RWPE1 (cell line): ENCODE measurements at regions not wholly inside any gene's neighbourhood (a gene's known extent, or its start where the extent isn't known, plus 50 kb on each side); places are given as distances from the start of the nearest gene placed in this dataset.
"Not testable (repeated sequence)": the region's sequence is repeated elsewhere in the genome, so short reads cannot be mapped to it uniquely, and the experiment has no call there.

Experiments
- CTCF ChIA-PET: fragments of 350-600 bp; sonication (Branson Sonifier 250); formaldehyde crosslinking; extraction: SDS; loops from one replicate; lab custom pipeline; 2021; lab: Yijun Ruan, JAX
- POLR2A ChIA-PET: fragments of 400-600 bp; formaldehyde crosslinking; extraction: SDS; loops from one replicate; lab custom pipeline; 2020; ENCODE audit warnings: antibody characterized with exemption; ENCODE audit not compliant: low non-redundant PET; lab: Yijun Ruan, JAX
- DNase-seq: peaks from one replicate; pipeline ENCODE4 v3.0.0; 2012; ENCODE audit warnings: low spot score
- H3K27ac ChIP-seq: fragments of 450-650 bp; 2 replicates; pipeline ENCODE4 v1.5.1; 2017

GRCh38 chr15:20084026-20084425 lies 457.6 kb downstream of the GOLGA6L6 start:
- H3K27ac ChIP-seq, POLR2A ChIA-PET, DNase-seq, CTCF ChIA-PET: not testable (repeated sequence)

GRCh38 chr15:20074082-20074481 lies 467.5 kb downstream of the GOLGA6L6 start:
- H3K27ac ChIP-seq, DNase-seq, CTCF ChIA-PET, POLR2A ChIA-PET: not testable (repeated sequence)

GRCh38 chr15:20069043-20069442 lies 472.6 kb downstream of the GOLGA6L6 start:
- H3K27ac ChIP-seq, POLR2A ChIA-PET, CTCF ChIA-PET, DNase-seq: not testable (repeated sequence)

GRCh38 chr15:20066173-20066572 lies 475.4 kb downstream of the GOLGA6L6 start:
- H3K27ac ChIP-seq, DNase-seq, POLR2A ChIA-PET, CTCF ChIA-PET: not testable (repeated sequence)

- POLR2A ChIA-PET, result not testable (repeated sequence)
Observed at GRCh38 chr15:20065508-20065907, 476.1 kb downstream of the GOLGA6L6 start.

GRCh38 chr15:20063167-20063566 lies 478.4 kb downstream of the GOLGA6L6 start:
- DNase-seq, H3K27ac ChIP-seq, CTCF ChIA-PET, POLR2A ChIA-PET: not testable (repeated sequence)

More at GRCh38 chr15:20065508-20065907, 476.1 kb downstream of the GOLGA6L6 start:
- H3K27ac ChIP-seq, CTCF ChIA-PET, DNase-seq: not testable (repeated sequence)

- H3K27ac ChIP-seq, POLR2A ChIA-PET, DNase-seq, CTCF ChIA-PET: not testable (repeated sequence)
Observed at GRCh38 chr15:20060838-20061237, 480.8 kb downstream of the GOLGA6L6 start.

GRCh38 chr15:20056871-20057270 lies 484.7 kb downstream of the GOLGA6L6 start:
- CTCF ChIA-PET, POLR2A ChIA-PET, DNase-seq, H3K27ac ChIP-seq: not testable (repeated sequence)

GRCh38 chr15:20055921-20056320 lies 485.7 kb downstream of the GOLGA6L6 start:
- CTCF ChIA-PET, DNase-seq, H3K27ac ChIP-seq, POLR2A ChIA-PET: not testable (repeated sequence)

GRCh38 chr15:20048189-20048588 lies 493.4 kb downstream of the GOLGA6L6 start:
- POLR2A ChIA-PET, H3K27ac ChIP-seq, DNase-seq, CTCF ChIA-PET: not testable (repeated sequence)

GRCh38 chr15:20045165-20045564 lies 496.4 kb downstream of the GOLGA6L6 start:
- POLR2A ChIA-PET, DNase-seq, H3K27ac ChIP-seq, CTCF ChIA-PET: not testable (repeated sequence)

- not testable (repeated sequence) for DNase-seq
Observed at GRCh38 chr15:20040691-20041090, 500.9 kb downstream of the GOLGA6L6 start.

GRCh38 chr15:20025040-20025439 lies 516.6 kb downstream of the GOLGA6L6 start:
- POLR2A ChIA-PET, DNase-seq, H3K27ac ChIP-seq, CTCF ChIA-PET: not testable (repeated sequence)

More at GRCh38 chr15:20040691-20041090, 500.9 kb downstream of the GOLGA6L6 start:
- POLR2A ChIA-PET, CTCF ChIA-PET, H3K27ac ChIP-seq: not testable (repeated sequence)

- DNase-seq, CTCF ChIA-PET, POLR2A ChIA-PET, H3K27ac ChIP-seq: not testable (repeated sequence)
Observed at GRCh38 chr15:20022349-20022748, 519.3 kb downstream of the GOLGA6L6 start.

- H3K27ac ChIP-seq, DNase-seq, POLR2A ChIA-PET, CTCF ChIA-PET: not testable (repeated sequence)
Observed at GRCh38 chr15:20021351-20021750, 520.2 kb downstream of the GOLGA6L6 start.

- POLR2A ChIA-PET, result not testable (repeated sequence)
Observed at GRCh38 chr15:20020588-20020987, 521.0 kb downstream of the GOLGA6L6 start.

GRCh38 chr15:20019758-20020157 lies 521.8 kb downstream of the GOLGA6L6 start:
- H3K27ac ChIP-seq, DNase-seq, CTCF ChIA-PET, POLR2A ChIA-PET: not testable (repeated sequence)

More at GRCh38 chr15:20020588-20020987, 521.0 kb downstream of the GOLGA6L6 start:
- DNase-seq, H3K27ac ChIP-seq, CTCF ChIA-PET: not testable (repeated sequence)

GRCh38 chr15:20017581-20017980 lies 524.0 kb downstream of the GOLGA6L6 start:
- DNase-seq, H3K27ac ChIP-seq, CTCF ChIA-PET, POLR2A ChIA-PET: not testable (repeated sequence)
